Heart left ventricle (tissue), 13 donors: ENCODE measurements at regions not wholly inside any gene's neighbourhood (a gene's known extent, or its start where the extent isn't known, plus 50 kb on each side); places are given as distances from the start of the nearest gene placed in this dataset.

Source experiments
- CTCF ChIP-seq, 12 donors: fragments of 200-600 bp; sonication (generic) in 4 of 12; IDR thresholded peaks; one replicate each; pipeline versions ENCODE4 v1.5.0 to v1.8.0; 2018 to 2022; ENCODE audit warnings: antibody characterized with exemption in 12 of 12, mild to moderate bottlenecking in 5 of 12
- POLR2A ChIP-seq, 2 donors: fragments of 450-650 bp; IDR thresholded peaks; one replicate each; pipeline ENCODE4 v1.6.1; 2017; ENCODE audit warnings: antibody characterized with exemption in 2 of 2, mild to moderate bottlenecking in 2 of 2, moderate library complexity in 2 of 2
- donor health status: ischemic (EF 13 %, LVEDD 7.1; RV severe dilation, severe dysfunction).
- donor health status: DM: no; HTN: yes; CAD: no.
- donor health status: DM: no; HTN: no; CAD: no.
- donor health status: ischemic (EF 25% LVEDD 6.9; RV normal size, moderate dysfunction).
- donor health status: ischemic (EF 25% LVEDD 5.7; RV mildly dilated, moderate dysfunction).
- donor health status: ischemic (EF 35%, LVEDD 5.7; RV mildly dilated, moderate dysfunction).
- donor health status: nonischemic (EF 11% LVEDD 7.7; RV severe dilation, severe dysfunction).
- donor health status: DM: yes; HTN: yes; CAD: no.
- donor health status: PGD.
- donor health status: ischemic (EF 29% LVEDD 5.4; RV normal size, mild dysfunction).
- donor health status: nonischemic (EF 23%, LVEDD 6.1; RV moderate dilation, normal function).

GRCh38 chr7:97573065-97573464 lies 158.8 kb upstream of the TAC1 start:
- TF ChIP-seq POLR2A (IDR thresholded peaks at IDR 0.05) (no peak), CTCF (IDR thresholded peaks at IDR 0.05) (no peak)
